Activated CD8-positive, alpha-beta T cell treated with anti-CD3 and anti-CD28 coated beads for 36 hours (primary cell): ENCODE measurements at regions not wholly inside any gene's neighbourhood (a gene's known extent, or its start where the extent isn't known, plus 50 kb on each side); places are given as distances from the start of the nearest gene placed in this dataset.
"Not testable (repeated sequence)": the region's sequence is repeated elsewhere in the genome, so short reads cannot be mapped to it uniquely, and the experiment has no call there.

ENCODE experiments used
- ATAC-seq: fragments of 200-7000 bp; cut with Tn5 transposase; one replicate; pipeline ENCODE4 v1.10.0; 2021; ENCODE audit warnings: mild to moderate bottlenecking, moderate library complexity
- CTCF ChIA-PET: fragments of 350-600 bp; sonication (Branson Sonifier 250); formaldehyde crosslinking; loops from one replicate; lab custom pipeline; 2021; ENCODE audit warnings: antibody characterized with exemption; lab: Charles Lee
- POLR2A ChIA-PET: fragments of 350-600 bp; sonication (Branson Sonifier 250); formaldehyde crosslinking; loops from one replicate; lab custom pipeline; 2021; ENCODE audit warnings: antibody characterized with exemption; lab: Charles Lee
- DNase-seq: peaks from one replicate; pipeline ENCODE4 v3.0.0-alpha.2; 2020
- H3K27ac Mint-ChIP-seq: one replicate; pipeline ENCODE4 v1.8.0; 2021; ENCODE audit warnings: mild to moderate bottlenecking, mixed read lengths
- H3K27me3 Mint-ChIP-seq: one replicate; pipeline ENCODE4 v1.8.0; 2021; ENCODE audit warnings: mixed read lengths
- H3K36me3 Mint-ChIP-seq: one replicate; pipeline ENCODE4 v1.8.0; 2021; ENCODE audit warnings: low read depth, mixed read lengths
- H3K4me1 Mint-ChIP-seq: one replicate; pipeline ENCODE4 v1.8.0; 2021; ENCODE audit warnings: low read depth, mixed read lengths
- H3K4me3 Mint-ChIP-seq: one replicate; pipeline ENCODE4 v1.8.0; 2021; ENCODE audit warnings: mild to moderate bottlenecking, moderate library complexity, mixed read lengths
- H3K9me3 Mint-ChIP-seq: one replicate; pipeline ENCODE4 v1.8.0; 2021; ENCODE audit warnings: mixed read lengths
- intact Hi-C: fragments of 100-400 bp; cut with micrococcal nuclease; formaldehyde crosslinking; loops from one replicate; pipeline ENCODE4 v1.10.0; 2022
- TF ChIP-seq, protein P1 (sequence below): fragments of 200-600 bp; IDR thresholded peaks from one replicate; pipeline ENCODE4 v1.8.0; 2022; ENCODE audit warnings: antibody characterized with exemption, mild to moderate bottlenecking

DNA sequence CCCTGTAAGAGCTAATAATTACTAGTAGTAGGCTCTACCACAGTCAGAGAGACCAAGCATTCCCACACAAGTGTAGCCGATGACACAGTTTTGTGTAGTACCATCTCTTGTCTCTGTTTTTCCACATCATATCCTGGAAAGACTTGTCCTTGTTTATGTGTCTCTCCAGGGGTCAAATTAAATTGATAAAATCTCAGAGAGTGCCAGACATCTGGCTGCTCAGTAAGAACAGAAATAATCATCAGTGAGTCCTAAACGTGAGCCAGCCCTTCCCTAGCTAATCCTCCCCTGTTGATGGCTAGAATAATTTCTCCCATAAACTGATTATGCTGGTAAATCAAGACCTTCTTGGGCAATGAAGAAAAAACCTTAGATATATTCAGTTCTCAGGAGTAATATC lies 111.4 kb upstream of the GRAMD1B start:
- no peak for ATAC-seq
- peaks cover 1% of the 10 kb centered on the region for H3K4me1 Mint-ChIP-seq

DNA sequence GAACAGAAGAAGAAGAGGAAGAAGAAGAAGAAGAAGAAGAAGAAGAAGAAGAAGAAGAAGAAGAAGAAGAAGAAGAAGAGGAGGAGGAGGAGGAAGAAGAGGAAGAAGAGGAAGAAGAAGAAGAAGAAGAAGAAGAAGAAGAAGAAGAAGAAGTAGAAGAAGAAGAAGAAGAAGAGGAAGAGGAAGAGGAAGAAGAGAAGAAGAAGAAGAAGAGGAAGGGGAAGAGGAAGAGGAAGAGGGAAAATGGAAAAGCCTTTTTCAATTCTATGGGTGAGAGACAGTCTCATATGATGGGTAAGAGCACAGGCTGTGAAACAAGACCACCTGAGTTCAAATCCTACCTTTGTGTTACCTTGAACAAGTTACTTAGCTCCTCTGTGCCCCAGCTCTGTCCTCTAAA lies 111.9 kb upstream of the GRAMD1B start:
- DNase-seq, H3K4me3 Mint-ChIP-seq, ATAC-seq, H3K9me3 Mint-ChIP-seq, POLR2A ChIA-PET, H3K27ac Mint-ChIP-seq, H3K36me3 Mint-ChIP-seq, intact Hi-C loops, H3K4me1 Mint-ChIP-seq: not testable (repeated sequence)
- CTCF ChIA-PET = interaction anchor here (0.9 to 1.7 kb wide), 4 partner anchors 11 to 160 kb away, joined by 3 to 7 read pairs (median 6); no protein-coding TSS in a partner anchor
- H3K27me3 Mint-ChIP-seq = peaks cover 24% of the 10 kb centered on the region

More for the DNA sequence above, 111.4 kb upstream of the GRAMD1B start:
- no peak for DNase-seq
- intact Hi-C loops = no loop called here
- Mint-ChIP-seq H3K36me3 (no peaks in the 10 kb centered on the region), H3K4me3 (no peak overlapping the region), H3K9me3 (no peaks in the 10 kb centered on the region), H3K27me3 (peaks cover 24% of the 10 kb centered on the region), H3K27ac (no peak overlapping the region)
- TF ChIP-seq, protein P1, sequence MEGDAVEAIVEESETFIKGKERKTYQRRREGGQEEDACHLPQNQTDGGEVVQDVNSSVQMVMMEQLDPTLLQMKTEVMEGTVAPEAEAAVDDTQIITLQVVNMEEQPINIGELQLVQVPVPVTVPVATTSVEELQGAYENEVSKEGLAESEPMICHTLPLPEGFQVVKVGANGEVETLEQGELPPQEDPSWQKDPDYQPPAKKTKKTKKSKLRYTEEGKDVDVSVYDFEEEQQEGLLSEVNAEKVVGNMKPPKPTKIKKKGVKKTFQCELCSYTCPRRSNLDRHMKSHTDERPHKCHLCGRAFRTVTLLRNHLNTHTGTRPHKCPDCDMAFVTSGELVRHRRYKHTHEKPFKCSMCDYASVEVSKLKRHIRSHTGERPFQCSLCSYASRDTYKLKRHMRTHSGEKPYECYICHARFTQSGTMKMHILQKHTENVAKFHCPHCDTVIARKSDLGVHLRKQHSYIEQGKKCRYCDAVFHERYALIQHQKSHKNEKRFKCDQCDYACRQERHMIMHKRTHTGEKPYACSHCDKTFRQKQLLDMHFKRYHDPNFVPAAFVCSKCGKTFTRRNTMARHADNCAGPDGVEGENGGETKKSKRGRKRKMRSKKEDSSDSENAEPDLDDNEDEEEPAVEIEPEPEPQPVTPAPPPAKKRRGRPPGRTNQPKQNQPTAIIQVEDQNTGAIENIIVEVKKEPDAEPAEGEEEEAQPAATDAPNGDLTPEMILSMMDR = no peak
- ChIA-PET POLR2A (no interaction called here), CTCF (interaction anchor here (0.9 to 1.7 kb wide), 3 partner anchors 12 to 160 kb away, joined by 3 to 7 read pairs (median 4); no protein-coding TSS in a partner anchor)

DNA sequence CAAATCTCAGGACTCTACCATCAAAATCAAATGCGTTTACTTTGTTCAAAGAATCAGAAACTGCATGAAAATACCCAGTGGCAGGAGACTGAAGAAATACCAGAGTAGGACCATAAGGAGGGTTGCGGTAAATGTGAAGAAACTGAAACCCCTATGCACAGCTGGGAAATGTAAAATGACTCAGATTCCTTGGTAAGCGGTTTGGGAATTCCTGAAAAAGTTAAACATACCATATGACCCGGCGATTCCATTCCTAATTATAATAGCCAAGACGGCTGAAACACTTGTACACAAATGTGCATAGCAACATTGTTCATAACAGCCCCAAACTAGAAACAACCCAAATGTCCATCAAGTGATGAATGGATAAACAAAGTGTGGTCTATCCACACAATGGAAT lies 114.1 kb upstream of the GRAMD1B start:
- ATAC-seq = no peak
- H3K27ac Mint-ChIP-seq = no peak overlapping the region

DNA sequence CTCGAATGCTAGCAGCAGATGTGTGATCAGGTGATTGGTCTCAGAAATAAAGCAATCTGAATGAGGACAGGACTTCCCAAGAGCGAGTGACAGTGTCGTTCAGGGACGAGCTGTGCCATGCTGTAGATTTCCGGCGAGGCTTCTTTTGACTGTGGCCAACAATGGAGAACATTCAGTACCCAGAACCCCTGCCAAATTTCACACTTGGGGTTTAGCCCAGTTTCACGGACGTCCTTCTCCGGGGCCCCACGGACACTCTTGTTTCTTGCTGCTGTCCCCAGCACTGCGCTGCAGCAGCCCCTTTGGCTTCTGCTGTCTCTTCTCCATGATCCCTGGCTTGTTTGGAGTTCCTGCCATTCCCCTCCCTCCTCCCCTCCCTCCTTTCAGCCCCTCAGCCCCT lies 115.1 kb upstream of the GRAMD1B start:
- no peaks in the 10 kb centered on the region for H3K36me3 Mint-ChIP-seq

More for the DNA sequence above, 114.1 kb upstream of the GRAMD1B start:
- peaks cover 24% of the 10 kb centered on the region for H3K27me3 Mint-ChIP-seq
- no peaks in the 10 kb centered on the region for H3K36me3 Mint-ChIP-seq
- TF ChIP-seq, protein P1 = no peak
- intact Hi-C loops = no loop called here
- no peaks in the 10 kb centered on the region for H3K9me3 Mint-ChIP-seq
- no peak overlapping the region for H3K4me3 Mint-ChIP-seq
- peaks cover 1% of the 10 kb centered on the region for H3K4me1 Mint-ChIP-seq
- CTCF ChIA-PET = no interaction called here
- POLR2A ChIA-PET = no interaction called here
- DNase-seq = no peak

DNA sequence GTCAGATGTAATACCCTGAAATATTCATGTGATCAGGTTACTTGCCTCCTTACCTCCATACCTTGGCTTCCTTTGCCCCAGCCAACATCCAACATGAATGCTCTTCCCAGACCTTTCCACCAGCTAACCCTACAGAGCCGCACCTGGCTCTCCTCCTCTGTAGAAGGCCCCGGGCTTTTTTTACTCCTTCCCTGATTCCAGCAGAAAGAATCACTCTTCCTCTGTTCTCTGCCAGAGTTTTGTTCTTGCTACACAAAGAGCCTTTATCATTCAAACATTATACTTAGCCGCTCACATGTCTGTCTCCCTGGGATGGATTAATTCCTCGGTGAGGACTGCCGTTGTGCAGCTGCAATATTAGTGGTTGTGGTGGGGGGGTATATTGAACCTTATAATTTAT lies 116.8 kb upstream of the GRAMD1B start:
- no peaks in the 10 kb centered on the region for H3K9me3 Mint-ChIP-seq
- TF ChIP-seq, protein P1 = no peak
- POLR2A ChIA-PET = no interaction called here
- H3K27me3 Mint-ChIP-seq = peaks cover 15% of the 10 kb centered on the region
- peaks cover 1% of the 10 kb centered on the region for H3K4me1 Mint-ChIP-seq
- no peaks in the 10 kb centered on the region for H3K36me3 Mint-ChIP-seq
- no peak for ATAC-seq
- no peak overlapping the region for H3K4me3 Mint-ChIP-seq
- DNase-seq = no peak
- CTCF ChIA-PET = no interaction called here
- intact Hi-C loops = no loop called here
- H3K27ac Mint-ChIP-seq = no peak overlapping the region

More for the DNA sequence above, 115.1 kb upstream of the GRAMD1B start:
- TF ChIP-seq, protein P1 = no peak
- intact Hi-C loops = no loop called here
- H3K27ac Mint-ChIP-seq = no peak overlapping the region
- no peak for DNase-seq
- H3K4me3 Mint-ChIP-seq = no peak overlapping the region
- POLR2A ChIA-PET = no interaction called here
- CTCF ChIA-PET = no interaction called here
- H3K4me1 Mint-ChIP-seq = peaks cover 1% of the 10 kb centered on the region
- no peaks in the 10 kb centered on the region for H3K9me3 Mint-ChIP-seq
- H3K27me3 Mint-ChIP-seq = peaks cover 18% of the 10 kb centered on the region
- no peak for ATAC-seq
